Epithelial cell of esophagus (primary cell): ENCODE measurements at regions not wholly inside any gene's neighbourhood (a gene's known extent, or its start where the extent isn't known, plus 50 kb on each side); places are given as distances from the start of the nearest gene placed in this dataset.

Experiments used
- DNase-seq: peaks from one replicate; pipeline ENCODE4 v3.0.0; 2010; ENCODE audit warnings: low read depth
- H3K4me3 ChIP-seq: 2 replicates; pipeline ENCODE4 v1.5.1; 2011; ENCODE audit warnings: mild to moderate bottlenecking, low read length, control low read depth
- CTCF ChIP-seq: IDR thresholded peaks from 2 replicates; pipeline ENCODE4 v1.5.1; 2011; ENCODE audit warnings: low read depth, mild to moderate bottlenecking, low read length, control low read depth, inconsistent platforms; ENCODE audit not compliant: insufficient read depth; ENCODE audit errors: missing control alignments

GRCh38 chr2:183232161-183232865 lies 108.1 kb downstream of the NUP35 start:
- no peak for TF ChIP-seq CTCF
- DNase-seq, result peak; percentile 2
- H3K4me3 ChIP-seq, result no peak overlapping the region

GRCh38 chr2:183242937-183243336 lies 118.7 kb downstream of the NUP35 start:
- no peak for TF ChIP-seq CTCF
- no peak overlapping the region for H3K4me3 ChIP-seq
- peak; percentile 85 for DNase-seq

GRCh38 chr2:183243758-183244157 lies 119.5 kb downstream of the NUP35 start:
- DNase-seq, result peak; percentile 92

DNA sequence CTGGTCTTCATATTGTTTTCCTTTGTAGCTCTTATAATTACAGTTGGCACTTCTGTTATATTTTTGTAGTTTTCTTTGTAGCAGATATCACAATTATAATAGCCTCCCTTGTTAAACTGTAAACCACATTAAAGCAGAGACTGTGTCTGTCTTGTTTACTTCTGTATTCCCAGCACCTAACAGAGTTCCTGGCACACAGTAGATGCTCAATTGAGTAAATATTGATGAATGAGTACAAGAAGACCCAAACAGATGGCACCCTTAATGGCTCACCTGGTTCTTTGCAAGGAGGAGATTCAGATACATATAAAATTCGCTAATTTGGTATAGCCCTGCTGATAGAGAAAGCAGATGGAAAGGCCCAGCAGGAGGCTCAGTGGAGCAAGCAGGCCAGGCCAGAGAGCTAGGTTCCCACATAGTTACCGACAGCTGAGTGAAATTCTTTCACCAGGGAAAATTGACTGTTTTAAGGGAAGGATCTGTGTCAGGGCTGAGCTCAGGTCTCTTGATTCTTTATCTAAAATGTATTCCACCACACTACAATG lies 120.1 kb downstream of the NUP35 start:
- no peak for DNase-seq
- no peak overlapping the region for H3K4me3 ChIP-seq
- TF ChIP-seq CTCF, result no peak

More at GRCh38 chr2:183243758-183244157, 119.5 kb downstream of the NUP35 start:
- H3K4me3 ChIP-seq, result no peak overlapping the region
- TF ChIP-seq CTCF, result no peak

GRCh38 chr2:183248866-183249567 lies 124.8 kb downstream of the NUP35 start:
- DNase-seq, result peak; percentile 56
- peak; percentile 43 for TF ChIP-seq CTCF
- H3K4me3 ChIP-seq, result no peak overlapping the region

DNA sequence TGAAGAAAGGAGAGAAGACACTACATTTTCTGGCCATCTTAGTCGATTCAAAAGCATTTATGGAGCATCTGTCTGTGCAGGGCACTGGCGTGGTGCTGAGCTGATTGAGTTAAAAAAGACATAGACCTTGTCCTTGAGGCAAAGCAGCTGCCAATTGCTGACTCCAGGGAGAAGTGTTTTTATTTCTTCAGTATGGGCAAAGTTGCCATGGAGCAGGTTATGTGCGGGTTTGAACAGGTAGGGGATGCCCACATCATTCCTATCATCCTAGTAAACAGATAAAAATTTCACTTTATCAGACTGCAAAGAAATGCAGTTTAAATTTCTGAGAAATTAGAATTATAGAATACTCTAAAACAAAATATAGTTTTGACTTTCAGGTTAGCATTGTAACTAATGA lies 125.8 kb downstream of the NUP35 start:
- no peak for TF ChIP-seq CTCF
- peak; percentile 84 for DNase-seq
- H3K4me3 ChIP-seq, result no peak overlapping the region
